Right renal cortex interstitium (tissue), 3 donors: ENCODE measurements at regions not wholly inside any gene's neighbourhood (a gene's known extent, or its start where the extent isn't known, plus 50 kb on each side); places are given as distances from the start of the nearest gene placed in this dataset.

Source experiments
- DNase-seq, 3 donors: peaks; one replicate each; pipeline ENCODE4 v3.0.0-alpha.2; 2013; ENCODE audit warnings: low read depth in 3 of 3, low spot score in 2 of 3

DNA sequence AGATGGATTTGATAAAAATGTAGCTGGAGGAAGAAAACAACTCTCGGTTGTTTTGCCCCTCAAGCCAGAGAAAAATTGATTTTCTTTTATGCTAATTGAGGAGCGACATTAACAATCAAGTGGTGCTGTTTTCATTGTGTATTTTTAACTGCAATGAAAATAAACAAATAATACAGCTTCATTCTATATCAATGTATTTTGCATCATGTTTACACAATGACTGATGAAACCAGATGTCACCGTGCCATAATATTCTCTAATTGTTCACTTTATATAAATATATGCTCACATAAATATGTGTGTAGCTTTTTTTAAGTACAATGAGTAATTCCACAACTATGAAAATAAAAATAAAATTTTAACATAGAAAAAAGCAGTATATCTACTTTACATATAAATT lies 139.0 kb upstream of the PRDM9 start:
- DNase-seq, result no peak

DNA sequence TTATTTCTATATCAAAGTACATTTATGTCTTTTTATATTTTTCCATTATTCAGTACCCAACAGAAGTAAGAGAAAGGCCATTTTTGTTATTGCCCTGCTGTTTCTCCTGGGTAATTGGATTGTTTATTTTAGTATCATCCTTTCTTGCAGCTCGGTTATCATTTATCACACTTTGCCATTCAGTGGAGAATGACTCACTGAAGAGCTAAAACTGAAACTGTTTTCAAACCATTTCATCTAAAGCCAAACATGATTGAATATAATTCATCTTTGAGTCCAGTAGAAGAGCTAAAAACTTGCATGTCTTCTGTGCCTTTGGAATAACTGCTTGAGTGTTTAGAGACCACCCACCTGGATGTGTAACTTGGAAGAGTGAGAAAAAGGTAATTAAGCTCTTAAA lies 139.5 kb upstream of the PRDM9 start:
- no peak for DNase-seq

DNA sequence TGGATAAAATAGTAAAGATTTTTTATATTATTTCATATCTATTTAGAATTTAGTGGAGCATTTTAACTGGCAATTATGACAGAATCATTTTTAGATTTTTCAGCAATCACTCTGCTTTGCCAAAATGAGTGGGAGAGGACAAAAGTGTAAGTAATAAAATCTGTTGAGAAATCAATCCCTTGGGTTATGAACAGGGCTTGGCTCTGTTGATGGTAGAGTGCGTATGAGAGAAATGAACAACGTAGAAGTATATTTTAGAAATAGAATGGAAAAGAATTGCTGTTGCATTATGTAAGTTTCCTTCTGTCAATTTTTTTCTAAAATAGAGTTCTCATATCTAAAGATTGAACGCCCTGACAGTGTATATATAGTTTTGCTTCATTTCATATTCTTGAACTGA lies 154.1 kb upstream of the PRDM9 start:
- DNase-seq, result no peak

DNA sequence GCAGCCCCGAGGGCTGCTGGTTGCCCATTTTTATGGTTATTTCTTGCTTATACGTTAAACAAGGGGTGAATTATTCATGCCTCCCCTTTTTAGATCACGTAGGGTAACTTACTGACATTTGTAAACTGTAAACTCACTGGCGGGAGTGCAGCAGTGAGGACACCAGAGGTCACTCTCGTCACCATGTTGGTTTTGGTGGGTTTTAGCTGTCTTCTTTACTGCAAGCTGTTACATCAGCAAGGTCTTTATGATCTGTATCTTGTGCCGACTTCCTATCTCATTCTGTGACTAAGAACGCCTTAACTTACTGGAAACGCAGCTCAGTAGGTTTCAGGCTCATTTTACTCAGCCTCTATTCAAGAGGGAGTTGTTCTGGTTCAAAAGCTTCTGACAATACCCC lies 155.0 kb upstream of the PRDM9 start:
- DNase-seq, result no peak

DNA sequence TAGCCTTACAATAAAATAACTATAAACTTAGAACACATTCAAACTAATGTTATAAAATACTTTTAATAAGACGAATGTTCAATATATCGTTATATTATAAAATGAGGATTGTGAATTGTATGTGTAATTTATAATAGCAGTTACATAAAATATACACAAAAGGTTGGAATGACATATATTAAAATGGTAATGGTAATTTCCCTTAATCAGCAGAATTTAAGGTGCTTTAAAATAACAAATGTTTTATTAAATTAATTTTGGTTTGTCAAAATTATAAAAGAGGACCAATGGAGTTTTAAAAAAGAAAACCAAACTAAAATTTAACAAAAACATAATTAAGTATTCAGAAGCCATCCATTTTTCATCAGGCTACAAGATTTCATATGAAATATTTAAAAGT lies 164.3 kb upstream of the PRDM9 start:
- DNase-seq, result no peak

DNA sequence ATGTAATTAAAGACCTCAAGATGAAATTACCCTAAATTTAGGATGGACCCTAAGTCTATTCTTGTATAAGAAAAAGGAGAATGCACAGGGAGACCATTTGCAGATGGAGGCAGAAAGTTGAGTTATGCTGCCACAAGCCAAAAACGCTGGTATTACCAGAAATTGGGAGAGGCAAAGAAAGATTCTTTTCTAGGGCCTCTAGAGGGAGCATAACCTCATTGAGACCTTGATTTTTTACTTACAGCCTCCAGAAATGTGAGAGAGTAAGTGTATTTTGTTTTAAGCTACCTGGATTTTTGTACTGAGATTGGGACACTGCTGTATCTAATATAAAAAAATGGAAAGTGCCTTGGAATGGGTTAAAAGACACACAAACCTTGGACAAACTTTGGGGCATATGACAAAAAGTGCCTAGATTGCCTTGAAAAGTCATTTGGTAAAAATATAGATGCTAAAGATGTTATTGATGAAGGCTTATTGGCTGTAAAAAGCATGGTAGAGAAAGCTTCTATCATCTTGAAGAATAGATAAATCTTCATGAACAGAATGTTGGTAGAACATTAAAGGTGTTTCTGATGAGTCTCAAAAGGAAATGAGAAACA lies 174.7 kb upstream of the PRDM9 start:
- DNase-seq, result no peak

DNA sequence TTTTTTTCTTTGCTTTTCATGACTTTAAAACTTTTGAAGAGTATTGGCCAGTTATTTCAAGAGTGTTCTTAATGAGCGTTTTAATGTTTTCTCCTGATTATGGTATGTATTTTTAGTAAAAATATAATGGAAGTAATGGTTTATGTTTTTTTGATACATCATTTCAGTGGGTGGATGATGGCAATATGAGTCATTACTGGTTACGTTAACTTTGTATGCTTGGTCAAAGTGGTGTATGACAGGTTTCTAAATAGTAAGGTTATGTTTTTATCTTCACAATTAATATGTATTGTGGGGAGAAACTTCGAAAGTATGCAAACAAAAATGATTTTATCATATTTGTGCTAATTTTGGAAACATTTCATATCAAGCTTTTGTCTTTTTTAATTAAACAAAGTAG lies 176.7 kb upstream of the PRDM9 start:
- no peak for DNase-seq

DNA sequence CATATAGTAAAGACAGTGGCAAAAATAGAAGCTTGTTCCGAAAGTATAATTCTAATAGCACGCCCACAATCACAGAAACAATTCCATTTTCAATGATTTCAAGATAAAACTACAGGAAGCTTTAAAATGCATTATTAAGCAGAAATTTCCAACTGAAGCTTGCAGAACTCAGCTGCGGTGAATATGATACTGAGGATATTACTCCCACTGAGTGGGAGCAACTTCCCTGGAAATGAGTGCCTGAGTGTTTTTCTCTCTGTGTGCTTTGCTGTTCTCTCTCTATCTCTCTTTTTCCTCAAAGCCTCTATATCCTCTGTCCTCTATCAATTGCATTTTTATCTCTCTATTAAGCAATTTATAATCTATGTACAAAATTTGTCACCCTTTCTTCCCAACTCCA lies 187.5 kb upstream of the PRDM9 start:
- peak in 1 of 3 donors; percentile 21 for DNase-seq

DNA sequence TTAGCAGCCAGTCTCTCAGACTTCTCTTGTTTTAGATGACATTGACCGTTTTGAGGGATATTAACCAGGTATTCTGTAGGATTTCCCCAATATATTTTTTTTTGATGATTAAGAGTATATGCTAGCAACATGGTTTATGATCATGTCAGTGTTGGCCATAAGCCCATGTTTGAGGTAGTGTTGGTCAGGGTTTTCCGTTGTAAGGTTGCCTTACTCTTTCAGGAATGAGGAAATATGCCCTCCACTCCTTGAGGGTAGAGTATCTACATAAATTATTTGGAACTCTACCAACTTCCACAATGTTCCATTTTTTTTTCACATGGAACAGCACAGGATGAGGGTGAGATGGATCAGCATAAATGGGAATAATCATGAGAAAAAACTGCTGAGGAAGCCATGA lies 188.4 kb upstream of the PRDM9 start:
- DNase-seq, result no peak

DNA sequence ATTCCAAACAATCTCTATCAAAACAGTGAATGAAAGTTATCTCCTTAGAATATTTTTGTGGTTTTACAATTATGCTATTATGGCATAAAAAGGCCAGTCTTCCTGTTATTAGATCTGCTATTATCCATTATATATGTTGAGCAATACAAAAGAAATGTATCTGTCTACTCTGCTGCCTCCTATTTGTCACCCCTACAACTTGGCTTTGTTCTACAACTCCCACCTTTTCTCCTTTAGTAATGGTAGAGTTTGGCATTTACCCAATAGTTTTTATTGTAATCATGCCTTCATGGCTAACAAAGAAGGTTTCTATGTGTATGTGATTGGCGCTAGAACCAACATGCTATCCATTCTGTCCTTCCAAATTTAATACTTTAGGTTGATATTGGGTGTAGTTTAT lies 189.2 kb upstream of the PRDM9 start:
- DNase-seq, result no peak

DNA sequence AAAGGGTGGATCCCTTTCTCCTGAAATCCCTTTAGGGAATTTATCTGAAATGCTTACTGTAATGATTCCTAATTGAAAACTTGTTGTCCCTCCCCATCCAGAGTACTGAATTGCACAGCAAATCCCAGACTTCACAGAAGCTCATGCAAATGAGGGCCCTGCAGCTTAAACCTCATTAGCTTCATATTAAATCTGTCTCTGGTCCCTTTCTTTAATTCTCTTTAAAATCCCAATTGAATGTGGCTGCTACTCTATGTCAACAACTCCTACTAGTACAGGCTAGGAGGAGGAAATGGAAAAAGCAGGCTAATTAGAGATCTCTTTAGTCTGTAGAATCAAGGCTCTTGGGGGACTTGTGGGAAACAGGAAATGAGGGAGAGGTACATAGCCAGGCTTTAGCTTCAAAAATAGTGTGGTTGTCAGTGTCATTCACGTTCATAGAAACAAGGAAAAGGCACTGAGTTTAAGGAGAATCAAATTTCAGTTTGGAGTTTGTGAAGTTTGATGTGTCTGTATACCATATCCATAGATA lies 191.3 kb upstream of the PRDM9 start:
- DNase-seq, result no peak

DNA sequence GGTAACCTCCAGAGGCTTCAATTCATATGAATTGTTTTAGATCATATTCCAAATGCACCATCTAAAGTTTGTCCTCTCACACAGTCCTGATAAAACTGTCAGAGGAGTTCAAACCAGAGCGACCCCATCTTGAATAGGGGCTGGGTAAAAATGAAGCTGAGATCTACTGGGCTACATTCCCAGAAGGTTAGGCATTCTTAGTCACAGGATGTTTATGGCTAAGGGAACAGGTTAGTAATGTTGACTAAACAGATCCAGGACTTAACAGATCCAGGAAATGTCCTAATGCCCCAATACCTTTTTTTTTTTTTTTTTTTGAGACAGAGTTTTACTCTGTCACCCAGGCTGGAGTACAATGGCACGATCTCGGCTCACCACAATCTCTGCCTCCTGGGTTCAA lies 192.6 kb upstream of the PRDM9 start:
- DNase-seq, result no peak

DNA sequence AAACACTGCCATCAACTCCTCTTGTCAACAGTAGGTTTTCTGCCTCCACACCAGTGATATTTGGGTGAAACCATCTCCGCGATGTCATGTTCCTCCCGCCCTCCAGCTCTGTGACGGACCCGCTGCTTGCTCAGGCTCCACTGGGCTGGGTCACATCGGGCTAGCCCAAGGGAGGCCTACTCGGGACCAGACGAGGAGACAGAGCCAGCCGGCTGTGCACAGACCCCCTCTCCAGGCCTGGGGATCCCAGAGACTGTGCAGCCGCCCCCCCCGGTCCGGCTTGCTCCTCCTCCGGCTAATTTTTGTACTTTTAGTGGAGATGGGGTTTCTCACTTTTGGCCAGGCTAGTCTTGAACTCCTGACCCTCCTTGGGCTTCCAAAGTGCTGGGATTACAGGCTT lies 202.4 kb upstream of the PRDM9 start:
- DNase-seq, result no peak

DNA sequence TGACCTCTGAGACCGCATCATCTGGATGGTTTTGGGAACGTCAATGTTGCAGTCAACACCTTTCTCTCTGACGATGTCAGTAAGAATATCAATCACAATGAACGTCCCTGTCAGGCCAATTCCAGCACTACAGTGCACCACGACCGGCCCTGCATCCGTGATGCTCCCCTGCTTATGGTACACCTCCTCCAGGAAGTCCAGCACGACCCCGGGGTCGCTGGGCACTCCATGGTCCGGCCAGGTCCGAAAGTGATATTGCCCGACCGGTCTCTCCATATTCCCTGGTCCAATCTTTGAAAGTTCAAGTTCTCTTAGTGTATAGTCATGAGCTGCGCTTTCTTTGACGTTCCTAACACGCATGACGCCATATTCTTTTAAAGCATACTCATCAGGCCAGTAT lies 203.6 kb upstream of the PRDM9 start:
- DNase-seq, result no peak

DNA sequence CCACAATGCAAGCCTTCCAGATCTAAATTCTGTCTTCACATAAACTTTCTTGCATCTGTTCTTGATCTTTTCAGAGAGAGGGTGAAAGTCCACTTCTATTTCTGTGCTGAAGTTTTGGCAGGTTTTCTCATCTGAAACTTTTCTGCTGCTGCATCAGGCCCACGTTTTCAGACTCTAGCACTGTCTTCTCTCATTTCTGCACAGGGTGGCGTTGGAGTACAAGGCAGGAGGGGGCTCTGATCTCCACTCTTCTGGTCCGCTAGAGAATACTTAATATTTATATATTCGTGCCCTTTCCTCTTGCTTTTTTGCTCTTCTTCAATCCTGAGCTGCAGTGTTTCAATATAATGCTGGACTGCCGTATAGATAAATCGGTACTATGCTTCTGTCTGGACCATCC lies 204.0 kb upstream of the PRDM9 start:
- DNase-seq, result no peak

DNA sequence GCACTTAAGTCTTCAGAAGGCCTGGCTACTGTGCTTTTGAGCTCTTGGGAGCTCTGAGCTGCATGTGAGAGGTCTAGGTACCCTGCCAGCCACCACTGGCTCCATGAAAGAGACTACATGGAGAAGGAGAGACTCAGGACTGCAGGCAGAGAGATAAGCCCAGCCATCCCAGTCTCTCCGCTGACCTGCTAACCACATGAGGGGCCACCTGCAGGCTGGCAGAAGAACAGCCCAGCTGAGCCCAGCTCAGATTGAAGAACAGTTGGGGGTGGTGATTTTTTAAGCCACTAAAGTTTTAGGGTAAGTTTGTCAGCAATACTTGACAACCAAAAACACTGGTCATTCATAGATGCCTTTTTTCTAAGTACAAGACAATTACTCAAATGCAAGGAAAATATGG lies 205.0 kb upstream of the PRDM9 start:
- no peak for DNase-seq

DNA sequence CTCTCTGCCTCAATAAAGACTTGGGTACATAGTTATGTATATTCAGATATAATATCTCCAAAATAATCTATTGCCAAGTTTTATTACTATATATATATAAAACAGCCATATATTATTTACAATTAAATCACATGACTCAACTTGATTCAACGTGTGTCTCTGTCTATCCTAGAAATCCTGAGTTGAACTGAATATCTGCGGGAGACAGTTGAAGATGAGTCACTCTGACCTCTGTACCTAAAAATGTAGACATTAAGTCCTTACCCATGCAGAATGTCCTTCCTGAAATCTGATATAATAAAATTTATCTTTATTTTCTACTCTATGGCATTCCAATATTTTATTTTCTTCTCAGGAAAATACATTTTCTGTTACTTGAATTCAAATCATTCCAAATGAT lies 218.2 kb upstream of the PRDM9 start:
- no peak for DNase-seq

DNA sequence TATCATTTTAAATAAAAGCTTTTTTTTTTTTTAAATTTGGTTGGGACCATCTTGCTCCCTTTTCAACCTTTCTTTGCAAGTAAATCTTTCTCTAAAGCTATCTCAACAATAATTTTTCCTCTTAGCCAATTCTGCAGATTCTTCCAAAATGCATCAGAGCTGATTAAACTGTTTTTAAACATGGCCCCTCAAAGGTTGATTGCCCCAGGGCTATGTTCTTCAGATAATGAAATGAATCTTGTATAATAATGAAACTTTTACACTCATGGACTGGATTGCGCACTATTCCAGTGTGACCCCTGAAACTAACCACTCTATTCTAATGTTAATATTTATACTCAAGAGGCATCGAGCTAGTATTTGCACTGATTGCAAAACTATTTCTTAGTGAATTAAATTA lies 222.8 kb upstream of the PRDM9 start:
- DNase-seq, result no peak

DNA sequence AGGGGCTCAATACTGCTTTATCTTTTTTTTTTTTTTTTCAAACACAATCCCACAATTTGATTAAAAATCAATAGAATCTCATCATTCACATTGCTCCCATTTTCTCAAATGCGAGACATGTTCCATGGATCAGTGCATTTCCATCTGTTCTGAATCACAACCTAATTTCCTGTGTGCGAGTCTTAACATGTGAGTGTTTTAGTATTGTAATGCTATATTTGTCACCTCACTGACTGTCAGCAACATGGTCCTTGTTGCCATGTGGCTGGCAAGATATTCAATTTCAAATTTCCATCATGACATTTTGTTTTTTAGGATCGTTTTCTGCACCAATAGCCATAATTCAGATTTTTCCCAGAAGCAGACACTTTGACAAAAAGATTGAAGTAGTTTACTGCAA lies 233.2 kb upstream of the PRDM9 start:
- DNase-seq, result no peak

DNA sequence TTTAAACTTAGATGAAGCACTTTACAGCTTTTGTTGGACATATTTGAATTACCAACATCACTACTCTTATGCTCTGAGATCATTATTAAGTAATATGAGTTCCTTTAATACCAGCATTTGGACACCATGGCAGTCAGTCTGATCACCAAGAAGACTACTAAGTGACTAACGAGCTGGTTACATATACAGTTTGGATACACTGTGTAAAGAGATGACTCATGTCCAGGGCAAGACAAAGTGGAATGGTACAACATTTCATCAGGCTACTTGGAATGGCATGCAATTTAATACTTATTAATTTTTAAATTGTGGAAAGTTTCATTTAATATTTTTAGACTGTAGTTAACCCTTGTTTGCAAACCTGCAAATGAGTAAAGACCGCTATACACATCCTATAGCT lies 237.4 kb upstream of the PRDM9 start:
- no peak for DNase-seq

DNA sequence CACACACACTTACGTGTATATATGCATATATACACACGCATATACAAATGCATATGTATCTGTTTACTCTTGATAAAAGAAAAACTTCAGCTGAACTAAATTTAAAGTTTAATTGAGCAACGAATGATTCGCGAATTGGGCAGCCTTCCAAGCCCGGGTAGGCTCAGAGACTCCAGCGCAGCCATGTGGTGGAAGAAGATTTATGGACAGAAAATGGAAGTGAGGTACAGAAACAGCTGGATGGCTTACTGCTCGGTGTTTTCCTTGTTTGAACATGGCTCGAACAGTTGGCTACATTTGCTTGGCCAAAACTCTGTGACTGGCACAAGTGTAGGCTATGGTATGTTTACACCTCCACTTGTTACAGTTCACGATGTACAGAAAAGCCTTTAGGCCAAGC lies 239.3 kb upstream of the PRDM9 start:
- DNase-seq, result no peak

DNA sequence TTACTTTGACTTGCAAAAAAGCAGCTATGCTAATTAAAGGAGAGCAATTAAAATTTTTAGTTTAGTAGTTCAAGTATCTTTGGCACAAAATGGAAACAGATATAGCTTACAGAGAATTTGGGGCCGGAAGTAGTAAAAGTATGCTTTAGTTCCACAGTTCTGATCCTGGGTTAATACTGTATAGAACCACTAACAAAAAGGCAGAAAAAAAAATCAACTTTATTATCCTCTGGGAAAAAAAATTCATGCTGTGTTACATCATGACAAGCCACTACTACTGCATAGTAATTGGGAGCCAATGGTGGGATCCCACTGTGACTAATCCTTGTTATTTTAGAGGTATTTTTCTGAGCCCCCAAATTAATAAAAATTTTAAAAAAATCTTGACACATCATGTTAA lies 246.8 kb upstream of the PRDM9 start:
- DNase-seq, result no peak

DNA sequence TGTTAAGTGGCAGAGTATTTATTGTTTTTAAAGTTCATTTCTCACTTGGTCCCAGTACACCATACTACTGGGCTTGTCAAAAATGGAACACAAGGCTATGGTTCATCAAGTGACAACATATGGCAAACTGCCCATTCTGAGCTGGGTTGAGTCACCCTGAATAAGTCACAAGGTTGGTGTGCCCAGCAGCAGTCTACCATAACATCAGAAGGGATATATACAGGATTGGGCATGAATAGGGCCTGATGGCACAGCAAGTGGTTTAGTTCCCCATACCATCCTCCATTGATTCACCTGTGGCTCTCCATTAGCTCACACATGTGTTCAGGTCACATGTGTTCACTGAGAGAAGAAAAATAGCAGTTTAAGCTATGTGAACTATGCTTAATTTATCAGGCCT lies 249.8 kb upstream of the PRDM9 start:
- DNase-seq, result no peak
